IMR-90 (cell line): ENCODE measurements at regions not wholly inside any gene's neighbourhood (a gene's known extent, or its start where the extent isn't known, plus 50 kb on each side); places are given as distances from the start of the nearest gene placed in this dataset.

Source experiments
- FOS ChIP-seq: fragments of 150-350 bp; IDR thresholded peaks from 2 replicates; pipeline ENCODE4 v1.6.1; 2016; ENCODE audit warnings: low read depth, low read length
- POLR2A ChIP-seq: IDR thresholded peaks from 2 replicates; pipeline ENCODE4 v1.6.1; 2012; ENCODE audit warnings: mild to moderate bottlenecking, low read depth, low read length
- TF ChIP-seq, protein P1 (sequence below): conservative IDR thresholded peaks from 2 replicates; pipeline ENCODE4 v1.5.1; 2012; ENCODE audit warnings: mild to moderate bottlenecking, low read depth, low read length, improper control_type of control experiment

DNA sequence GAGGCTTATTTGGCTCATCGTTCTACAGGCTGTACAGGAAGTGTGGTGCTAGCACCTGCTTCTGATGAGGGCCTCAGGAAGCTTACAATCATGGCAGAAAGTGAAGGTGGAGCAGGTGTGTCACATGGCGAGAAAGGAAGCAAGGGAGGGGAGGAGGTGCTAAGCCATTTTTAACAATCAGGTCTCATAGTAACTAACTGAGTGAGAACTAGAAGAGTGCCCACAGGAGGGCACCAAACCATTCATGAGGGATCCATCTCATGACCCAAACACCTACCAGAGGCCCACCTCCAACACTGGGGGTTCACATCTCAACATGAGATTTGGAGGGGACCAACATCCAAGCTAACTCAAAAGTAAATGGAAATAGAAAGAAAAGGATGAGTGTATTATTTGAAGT lies 78.1 kb downstream of the CXCL12 start:
- TF ChIP-seq POLR2A = no peak
- TF ChIP-seq FOS = no peak
- TF ChIP-seq, protein P1, sequence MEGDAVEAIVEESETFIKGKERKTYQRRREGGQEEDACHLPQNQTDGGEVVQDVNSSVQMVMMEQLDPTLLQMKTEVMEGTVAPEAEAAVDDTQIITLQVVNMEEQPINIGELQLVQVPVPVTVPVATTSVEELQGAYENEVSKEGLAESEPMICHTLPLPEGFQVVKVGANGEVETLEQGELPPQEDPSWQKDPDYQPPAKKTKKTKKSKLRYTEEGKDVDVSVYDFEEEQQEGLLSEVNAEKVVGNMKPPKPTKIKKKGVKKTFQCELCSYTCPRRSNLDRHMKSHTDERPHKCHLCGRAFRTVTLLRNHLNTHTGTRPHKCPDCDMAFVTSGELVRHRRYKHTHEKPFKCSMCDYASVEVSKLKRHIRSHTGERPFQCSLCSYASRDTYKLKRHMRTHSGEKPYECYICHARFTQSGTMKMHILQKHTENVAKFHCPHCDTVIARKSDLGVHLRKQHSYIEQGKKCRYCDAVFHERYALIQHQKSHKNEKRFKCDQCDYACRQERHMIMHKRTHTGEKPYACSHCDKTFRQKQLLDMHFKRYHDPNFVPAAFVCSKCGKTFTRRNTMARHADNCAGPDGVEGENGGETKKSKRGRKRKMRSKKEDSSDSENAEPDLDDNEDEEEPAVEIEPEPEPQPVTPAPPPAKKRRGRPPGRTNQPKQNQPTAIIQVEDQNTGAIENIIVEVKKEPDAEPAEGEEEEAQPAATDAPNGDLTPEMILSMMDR = 0 out of 2 replicates have a peak, but pooled peaks have one; percentile 13
